ENCODE measurements at regions not wholly inside any gene's neighbourhood (a gene's known extent, or its start where the extent isn't known, plus 50 kb on each side); places are given as distances from the start of the nearest gene placed in this dataset.

- TF ChIP-seq CTCF (conservative IDR thresholded peaks at IDR 0.05; ENCODE audit: low read depth, low read length), result no peak
- DNase-seq (ENCODE audit: low read depth), result no peak
- H3K4me3 ChIP-seq (ENCODE audit: low read length), result no peak overlapping the region
Measured at GRCh38 chr18:61282926-61283325, 50.3 kb upstream of the CDH20 start.
